CD4-positive, alpha-beta T cell (primary cell): ENCODE measurements at regions not wholly inside any gene's neighbourhood (a gene's known extent, or its start where the extent isn't known, plus 50 kb on each side); places are given as distances from the start of the nearest gene placed in this dataset.

Source experiments
- ATAC-seq: fragments of 200-7000 bp; cut with Tn5 transposase; one replicate; pipeline ENCODE4 v1.10.0; 2022; ENCODE audit warnings: mild to moderate bottlenecking; ENCODE audit not compliant: poor library complexity
- CTCF ChIA-PET: fragments of 350-600 bp; sonication (Branson Sonifier 250); formaldehyde crosslinking; loops from one replicate; lab custom pipeline; 2021; ENCODE audit warnings: antibody characterized with exemption, inconsistent platforms; lab: Charles Lee
- POLR2A ChIA-PET: fragments of 350-600 bp; sonication (Branson Sonifier 250); formaldehyde crosslinking; loops from one replicate; lab custom pipeline; 2021; ENCODE audit warnings: antibody characterized with exemption, inconsistent platforms; lab: Charles Lee
- DNase-seq, 14 experiments: peaks; one replicate each; pipeline ENCODE4 v3.0.0-alpha.2; 2013 to 2020; ENCODE audit warnings: mixed read lengths in 2 of 14
- H3K27ac ChIP-seq, 2 donors: one replicate each; pipeline versions ENCODE4 v1.5.1 to v1.7.0; 2013; ENCODE audit warnings: low read length in 2 of 2, low read depth in 1 of 2, mild to moderate bottlenecking in 1 of 2
- H3K27me3 ChIP-seq, 2 experiments: 1 replicate in 1 of 2; 2 replicates in 1 of 2; pipeline versions ENCODE4 v1.6.1 to v1.7.0; 2013; ENCODE audit warnings: low read length in 2 of 2, control low read depth in 1 of 2, mild to moderate bottlenecking in 1 of 2, moderate library complexity in 1 of 2; ENCODE audit not compliant: insufficient read depth in 2 of 2, control insufficient read depth in 1 of 2
- H3K36me3 ChIP-seq: one replicate; pipeline ENCODE4 v1.6.1; 2013; ENCODE audit warnings: low read length, control low read depth; ENCODE audit not compliant: insufficient read depth
- H3K4me1 ChIP-seq: one replicate; pipeline ENCODE4 v1.6.1; 2013; ENCODE audit warnings: low read length, control low read depth; ENCODE audit not compliant: insufficient read depth
- H3K4me3 ChIP-seq: one replicate; pipeline ENCODE4 v1.5.1; 2013; ENCODE audit warnings: mild to moderate bottlenecking, low read length, moderate library complexity
- H3K9me3 ChIP-seq, 2 experiments: 1 replicate in 1 of 2; 2 replicates in 1 of 2; pipeline versions ENCODE4 v1.6.1 to v1.7.0; 2013; ENCODE audit warnings: low read length in 2 of 2, mild to moderate bottlenecking in 2 of 2, control low read depth in 1 of 2, moderate library complexity in 1 of 2; ENCODE audit not compliant: control insufficient read depth in 1 of 2, insufficient read depth in 1 of 2
- H3K27ac Mint-ChIP-seq: one replicate; pipeline ENCODE4 v1.8.0; 2020; ENCODE audit warnings: mixed read lengths
- H3K27me3 Mint-ChIP-seq: one replicate; pipeline ENCODE4 v1.8.0; 2021; ENCODE audit warnings: mixed read lengths
- H3K36me3 Mint-ChIP-seq: one replicate; pipeline ENCODE4 v1.8.0; 2021; ENCODE audit warnings: low read depth, mixed read lengths
- H3K4me1 Mint-ChIP-seq: one replicate; pipeline ENCODE4 v1.8.0; 2021; ENCODE audit warnings: low read depth, mixed read lengths
- H3K4me3 Mint-ChIP-seq: one replicate; pipeline ENCODE4 v1.8.0; 2020; ENCODE audit warnings: mild to moderate bottlenecking, mixed read lengths
- H3K9me3 Mint-ChIP-seq: one replicate; pipeline ENCODE4 v1.8.0; 2020; ENCODE audit warnings: mixed read lengths
- intact Hi-C, 2 experiments: fragments of 100-400 bp; cut with DNase I in 1 of 2; cut with micrococcal nuclease in 1 of 2; formaldehyde crosslinking; loops; one replicate each; pipeline versions ENCODE4 v1.15.1 to v1.9.0; 2023 to 2025; cut with DNase I, micrococcal nuclease
- TF ChIP-seq, protein P1 (sequence below): fragments of 200-600 bp; IDR thresholded peaks from one replicate; pipeline ENCODE4 v1.8.0; 2022; ENCODE audit warnings: antibody characterized with exemption, mild to moderate bottlenecking

DNA sequence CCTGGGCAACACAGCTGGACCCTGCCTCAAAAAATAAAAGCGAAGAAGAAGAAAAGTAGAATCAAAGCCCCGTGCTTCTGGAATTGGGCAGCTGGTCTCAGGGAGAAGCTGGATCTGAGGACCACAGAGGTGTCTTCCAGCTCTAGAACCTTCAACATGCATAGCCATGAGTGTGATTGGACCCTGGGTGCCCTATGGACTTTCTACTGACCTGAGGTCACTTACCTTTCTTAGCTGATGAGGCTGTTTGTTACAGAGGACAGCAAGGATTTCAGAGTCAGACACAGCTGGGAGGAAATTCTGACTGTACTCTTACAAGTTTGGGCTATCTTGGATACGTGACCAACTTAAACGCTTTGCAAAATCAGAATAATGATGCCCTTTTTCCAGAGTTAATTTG, 82.4 kb upstream of the GATA6 start:
- no peak overlapping the region for H3K4me3 Mint-ChIP-seq
- DNase-seq (no peak), ATAC-seq (no peak)
- H3K27me3 Mint-ChIP-seq: no peaks in the 10 kb centered on the region
- Histone ChIP-seq H3K27me3 (peaks cover 0 to 3% of the 10 kb centered on the region in 2 experiments), H3K4me3 (no peak overlapping the region), H3K9me3 (peaks cover 0 to 7% of the 10 kb centered on the region in 2 experiments), H3K4me1 (no peaks in the 10 kb centered on the region), H3K27ac (no peak overlapping the region), H3K36me3 (no peaks in the 10 kb centered on the region)
- POLR2A ChIA-PET: no interaction called here
- intact Hi-C loops: no loop called here
- CTCF ChIA-PET: no interaction called here
- H3K9me3 Mint-ChIP-seq: peaks cover 5% of the 10 kb centered on the region
- no peaks in the 10 kb centered on the region for H3K36me3 Mint-ChIP-seq
- H3K27ac Mint-ChIP-seq: no peak overlapping the region
- TF ChIP-seq, protein P1, sequence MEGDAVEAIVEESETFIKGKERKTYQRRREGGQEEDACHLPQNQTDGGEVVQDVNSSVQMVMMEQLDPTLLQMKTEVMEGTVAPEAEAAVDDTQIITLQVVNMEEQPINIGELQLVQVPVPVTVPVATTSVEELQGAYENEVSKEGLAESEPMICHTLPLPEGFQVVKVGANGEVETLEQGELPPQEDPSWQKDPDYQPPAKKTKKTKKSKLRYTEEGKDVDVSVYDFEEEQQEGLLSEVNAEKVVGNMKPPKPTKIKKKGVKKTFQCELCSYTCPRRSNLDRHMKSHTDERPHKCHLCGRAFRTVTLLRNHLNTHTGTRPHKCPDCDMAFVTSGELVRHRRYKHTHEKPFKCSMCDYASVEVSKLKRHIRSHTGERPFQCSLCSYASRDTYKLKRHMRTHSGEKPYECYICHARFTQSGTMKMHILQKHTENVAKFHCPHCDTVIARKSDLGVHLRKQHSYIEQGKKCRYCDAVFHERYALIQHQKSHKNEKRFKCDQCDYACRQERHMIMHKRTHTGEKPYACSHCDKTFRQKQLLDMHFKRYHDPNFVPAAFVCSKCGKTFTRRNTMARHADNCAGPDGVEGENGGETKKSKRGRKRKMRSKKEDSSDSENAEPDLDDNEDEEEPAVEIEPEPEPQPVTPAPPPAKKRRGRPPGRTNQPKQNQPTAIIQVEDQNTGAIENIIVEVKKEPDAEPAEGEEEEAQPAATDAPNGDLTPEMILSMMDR: no peak
- no peaks in the 10 kb centered on the region for H3K4me1 Mint-ChIP-seq

DNA sequence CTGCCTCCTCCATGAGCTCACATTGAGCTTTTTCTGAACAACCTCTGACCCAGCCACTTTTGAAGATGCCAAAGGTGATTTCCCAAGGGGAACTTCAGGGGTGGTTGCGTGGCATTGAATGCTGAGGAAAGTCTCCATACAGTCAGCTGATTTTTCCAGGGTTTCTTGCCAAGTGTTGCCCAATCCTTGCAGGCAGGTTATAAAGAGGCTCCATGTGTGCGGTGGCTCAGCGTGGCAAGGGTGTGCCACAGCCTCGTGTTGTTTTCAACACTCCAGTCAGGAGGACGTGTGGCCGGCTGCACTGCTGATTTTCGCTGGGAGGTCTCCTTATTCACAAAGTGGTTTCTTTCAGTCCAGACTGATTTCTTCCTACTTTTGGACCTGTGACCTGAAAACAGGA, 81.4 kb upstream of the GATA6 start:
- ATAC-seq (no peak), DNase-seq (no peak)
- ChIA-PET POLR2A (no interaction called here), CTCF (no interaction called here)
- Histone ChIP-seq H3K4me3 (no peak overlapping the region), H3K9me3 (no peaks in the 10 kb centered on the region), H3K27ac (no peak overlapping the region), H3K36me3 (no peaks in the 10 kb centered on the region), H3K27me3 (peaks cover 0 to 3% of the 10 kb centered on the region in 2 experiments), H3K4me1 (no peaks in the 10 kb centered on the region)
- Mint-ChIP-seq H3K4me3 (no peak overlapping the region), H3K4me1 (no peaks in the 10 kb centered on the region), H3K36me3 (no peaks in the 10 kb centered on the region), H3K27me3 (no peaks in the 10 kb centered on the region), H3K27ac (no peak overlapping the region), H3K9me3 (peaks cover 5% of the 10 kb centered on the region)
- intact Hi-C loops: no loop called here
- TF ChIP-seq, protein P1: no peak

DNA sequence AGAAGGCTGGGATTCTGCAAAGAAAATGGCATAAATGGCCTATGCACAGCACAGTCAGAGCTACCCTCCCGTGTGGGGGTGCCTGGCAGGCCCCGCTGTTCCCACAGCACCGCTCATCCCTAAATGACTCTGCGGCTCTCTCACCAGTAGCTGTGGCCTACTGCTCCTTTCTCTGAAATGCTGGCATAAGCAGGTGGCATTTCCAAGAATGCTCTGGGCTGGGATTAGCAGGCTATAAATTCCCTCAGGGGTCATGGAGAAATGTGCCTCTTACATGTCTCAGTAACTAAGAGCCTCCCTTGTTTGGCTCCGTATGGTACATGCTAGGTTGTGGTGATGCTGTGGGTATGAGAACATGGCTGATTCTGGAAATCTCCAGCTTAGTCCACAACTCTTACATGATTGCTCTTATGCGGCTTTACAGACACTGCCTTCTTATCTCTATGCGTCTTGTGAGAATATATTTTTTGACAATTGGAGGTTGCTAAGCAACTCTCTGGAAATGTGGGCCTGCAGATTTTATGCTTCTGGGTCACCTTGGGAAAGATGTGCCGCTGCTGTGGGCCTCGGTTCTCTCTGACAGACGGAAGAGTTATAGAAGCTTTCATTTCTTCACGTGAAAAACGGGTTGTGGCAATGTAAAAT, 80.3 kb upstream of the GATA6 start:
- H3K27ac Mint-ChIP-seq: no peak overlapping the region
- CTCF ChIA-PET: no interaction called here
- POLR2A ChIA-PET: no interaction called here

More for the DNA sequence above, 80.3 kb upstream of the GATA6 start:
- ATAC-seq: no peak
- no peak overlapping the region for H3K4me3 Mint-ChIP-seq
- H3K36me3 Mint-ChIP-seq: no peaks in the 10 kb centered on the region
- intact Hi-C loops: no loop called here
- H3K27ac ChIP-seq: no peak overlapping the region
- H3K27me3 ChIP-seq: peaks cover 0 to 3% of the 10 kb centered on the region in 2 experiments
- no peaks in the 10 kb centered on the region for H3K36me3 ChIP-seq
- H3K4me1 Mint-ChIP-seq: no peaks in the 10 kb centered on the region
- peaks cover 5% of the 10 kb centered on the region for H3K9me3 Mint-ChIP-seq
- no peaks in the 10 kb centered on the region for H3K4me1 ChIP-seq
- H3K27me3 Mint-ChIP-seq: no peaks in the 10 kb centered on the region
- H3K4me3 ChIP-seq: no peak overlapping the region
- DNase-seq: no peak
- TF ChIP-seq, protein P1: no peak
- peaks cover 0 to 4% of the 10 kb centered on the region in 2 experiments for H3K9me3 ChIP-seq
